Calu3 (cell line): ENCODE measurements at regions not wholly inside any gene's neighbourhood (a gene's known extent, or its start where the extent isn't known, plus 50 kb on each side); places are given as distances from the start of the nearest gene placed in this dataset.

Source experiments
- BruUV-seq: library from RNA; stranded (reverse); fragments of 400-500 nt; replicated peaks from 2 replicates; lab custom pipeline; 2021; lab: Mats Ljungman, UMichigan
- CTCF ChIA-PET: fragments of 300-600 bp; sonication (Branson Sonifier 250); formaldehyde crosslinking; loops from one replicate; lab custom pipeline; 2022; ENCODE audit warnings: antibody characterized with exemption; lab: Charles Lee
- DNase-seq: peaks from one replicate; pipeline ENCODE4 v3.0.0; 2022
- H3K27ac Mint-ChIP-seq: one replicate; pipeline ENCODE4 v1.8.0; 2022; ENCODE audit warnings: mixed read lengths; ENCODE audit not compliant: unreplicated experiment
- H3K27me3 Mint-ChIP-seq: one replicate; pipeline ENCODE4 v1.8.0; 2022; ENCODE audit warnings: mixed read lengths; ENCODE audit not compliant: unreplicated experiment
- H3K36me3 Mint-ChIP-seq: one replicate; pipeline ENCODE4 v1.8.0; 2022; ENCODE audit warnings: mild to moderate bottlenecking, moderate library complexity, mixed read lengths; ENCODE audit not compliant: insufficient read depth, unreplicated experiment
- H3K4me1 Mint-ChIP-seq: one replicate; pipeline ENCODE4 v1.8.0; 2022; ENCODE audit warnings: mild to moderate bottlenecking, low read depth, mixed read lengths; ENCODE audit not compliant: unreplicated experiment
- H3K4me3 Mint-ChIP-seq: one replicate; pipeline ENCODE4 v1.8.0; 2022; ENCODE audit warnings: mild to moderate bottlenecking, low read depth, moderate library complexity, mixed read lengths; ENCODE audit not compliant: unreplicated experiment
- H3K9me3 Mint-ChIP-seq: one replicate; pipeline ENCODE4 v1.8.0; 2022; ENCODE audit warnings: low read depth, mixed read lengths; ENCODE audit not compliant: unreplicated experiment
- CTCF ChIP-seq: fragments of 200-600 bp; IDR thresholded peaks from one replicate; pipeline ENCODE4 v1.8.0; 2022; ENCODE audit warnings: antibody characterized with exemption; ENCODE audit not compliant: unreplicated experiment
- intact Hi-C: fragments of 100-400 bp; cut with micrococcal nuclease; formaldehyde crosslinking; loops from one replicate; pipeline ENCODE4 v1.10.0; 2022; ENCODE audit not compliant: unreplicated experiment

DNA sequence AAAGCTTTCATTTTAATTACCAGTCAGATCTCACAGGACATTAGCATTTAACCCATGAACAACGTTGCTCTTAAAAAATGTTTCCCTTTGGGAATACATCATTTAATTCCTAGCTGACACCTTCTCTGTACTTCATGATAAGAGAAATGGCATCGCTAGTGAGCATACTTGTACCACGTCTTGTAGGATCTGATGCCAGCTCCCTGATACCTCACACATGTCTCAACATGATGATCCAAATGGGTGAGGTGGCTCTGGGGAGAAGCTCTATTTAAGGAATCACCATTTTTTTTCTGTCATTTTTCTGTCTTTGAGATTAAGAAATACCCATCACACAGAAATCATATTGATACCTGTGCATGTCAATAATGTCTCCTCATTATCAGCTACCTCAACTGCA, 772.1 kb upstream of the CA10 start:
- no peaks in the 10 kb centered on the region for H3K27me3 Mint-ChIP-seq
- intact Hi-C loops = no loop called here

DNA sequence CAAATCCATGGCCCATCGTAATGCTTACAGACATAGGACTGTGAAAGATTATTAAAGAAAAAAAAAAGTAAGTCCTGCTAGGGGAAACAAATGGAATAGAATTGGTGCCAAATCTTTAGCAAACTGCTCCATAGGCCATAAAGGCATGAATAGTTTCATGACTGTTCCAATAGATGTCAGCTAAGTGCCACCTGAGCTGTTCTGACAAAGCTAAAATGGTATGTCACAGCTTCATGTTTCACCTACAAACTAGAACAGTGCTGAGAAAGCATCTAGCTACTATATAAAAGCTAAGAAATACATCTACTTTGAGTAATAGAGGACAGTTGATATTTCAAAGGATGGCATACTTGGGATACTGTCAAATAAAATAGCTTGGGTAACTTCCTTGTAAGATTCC, 771.6 kb upstream of the CA10 start:
- no peaks in the 10 kb centered on the region for H3K9me3 Mint-ChIP-seq
- BruUV-seq = no TSS peak
- H3K27me3 Mint-ChIP-seq = no peaks in the 10 kb centered on the region
- CTCF ChIA-PET = no interaction called here
- no peak for TF ChIP-seq CTCF
- no peaks in the 10 kb centered on the region for H3K36me3 Mint-ChIP-seq
- no peak overlapping the region for H3K4me3 Mint-ChIP-seq
- intact Hi-C loops = no loop called here
- no peak overlapping the region for H3K27ac Mint-ChIP-seq
- no peaks in the 10 kb centered on the region for H3K4me1 Mint-ChIP-seq
- DNase-seq = no peak

More for the DNA sequence above, 772.1 kb upstream of the CA10 start:
- no peaks in the 10 kb centered on the region for H3K4me1 Mint-ChIP-seq
- peaks cover 2% of the 10 kb centered on the region for H3K9me3 Mint-ChIP-seq
- TF ChIP-seq CTCF = no peak
- no peak overlapping the region for H3K4me3 Mint-ChIP-seq
- no peaks in the 10 kb centered on the region for H3K36me3 Mint-ChIP-seq
- H3K27ac Mint-ChIP-seq = no peak overlapping the region
- BruUV-seq = no TSS peak
- CTCF ChIA-PET = no interaction called here
- no peak for DNase-seq

DNA sequence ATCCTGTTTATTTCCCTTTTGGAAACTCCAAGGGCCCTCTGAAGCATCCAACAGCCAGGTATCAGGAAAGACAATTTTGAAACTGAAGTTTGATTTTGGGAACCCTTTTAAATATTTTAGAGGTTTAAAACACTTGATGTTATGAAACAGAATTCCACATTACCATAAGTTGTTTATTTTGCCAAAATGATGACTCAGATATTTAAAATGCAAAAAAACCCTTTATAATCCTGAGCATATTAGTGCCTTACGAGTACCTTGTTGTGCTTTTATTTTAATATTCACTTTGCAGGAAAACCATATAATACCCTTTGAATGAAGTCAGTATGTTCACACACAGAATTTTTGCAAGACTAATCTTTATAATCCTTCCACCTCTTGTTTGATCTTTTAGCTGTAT, 765.1 kb upstream of the CA10 start:
- no peak for DNase-seq
- Mint-ChIP-seq H3K4me1 (no peaks in the 10 kb centered on the region), H3K36me3 (no peaks in the 10 kb centered on the region), H3K4me3 (no peak overlapping the region), H3K9me3 (peaks cover 2% of the 10 kb centered on the region), H3K27ac (no peak overlapping the region), H3K27me3 (no peaks in the 10 kb centered on the region)
- BruUV-seq = no TSS peak
- intact Hi-C loops = no loop called here
- CTCF ChIA-PET = no interaction called here
- TF ChIP-seq CTCF = no peak

DNA sequence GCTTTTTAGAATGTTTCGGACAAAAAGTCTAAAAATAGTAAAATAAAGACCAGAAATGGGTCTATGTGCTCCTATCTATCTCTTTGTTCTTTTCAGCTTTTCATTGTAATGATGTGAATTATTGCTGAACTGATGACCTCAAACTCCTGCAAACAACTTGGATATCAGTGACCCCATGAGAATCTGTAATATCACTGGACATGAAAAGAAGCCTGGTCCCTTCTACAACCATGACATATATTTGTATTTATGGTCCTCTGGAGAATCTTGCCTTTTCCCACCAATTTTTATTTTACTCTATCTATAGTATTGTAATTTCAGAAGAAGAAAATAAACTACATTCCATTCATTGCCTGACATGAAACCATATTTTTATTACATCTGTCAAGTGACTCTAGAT, 740.7 kb upstream of the CA10 start:
- DNase-seq = no peak
- CTCF ChIA-PET = no interaction called here
- intact Hi-C loops = no loop called here
- Mint-ChIP-seq H3K4me3 (no peak overlapping the region), H3K27me3 (no peaks in the 10 kb centered on the region), H3K9me3 (peaks cover 2% of the 10 kb centered on the region), H3K27ac (no peak overlapping the region), H3K36me3 (no peaks in the 10 kb centered on the region), H3K4me1 (no peaks in the 10 kb centered on the region)
- BruUV-seq = no TSS peak
- TF ChIP-seq CTCF = no peak
